ENCODE measurements at regions not wholly inside any gene's neighbourhood (a gene's known extent, or its start where the extent isn't known, plus 50 kb on each side); places are given as distances from the start of the nearest gene placed in this dataset.
"Not testable (repeated sequence)": the region's sequence is repeated elsewhere in the genome, so short reads cannot be mapped to it uniquely, and the experiment has no call there.

DNA sequence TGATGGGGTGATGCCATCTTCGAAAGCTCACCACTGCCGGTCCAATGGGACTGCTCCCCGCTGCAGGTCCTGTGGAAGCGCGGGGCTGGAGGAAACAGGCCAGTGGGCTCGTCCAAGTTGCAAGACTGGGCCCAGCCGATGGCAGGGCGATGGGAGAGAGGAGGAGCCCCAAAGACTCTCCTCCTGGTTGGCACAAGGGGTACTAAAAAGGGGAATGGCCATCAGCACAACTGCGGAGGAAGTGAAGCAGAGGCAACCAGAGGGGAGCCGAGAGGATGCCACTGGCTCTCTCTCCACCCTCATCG lies 357.1 kb downstream of the SHANK2 start:
- Histone ChIP-seq H3K9ac (ENCODE audit: low read length) (no peak overlapping the region), H3K4me1 (ENCODE audit: control insufficient read depth, insufficient read depth, low read length) (peaks cover 2% of the 10 kb centered on the region), H3K36me3 (ENCODE audit: control insufficient read depth, insufficient read depth, low read length) (no peaks in the 10 kb centered on the region), H3K27ac (ENCODE audit: low read depth, low read length) (no peak overlapping the region), H3K27me3 (ENCODE audit: control insufficient read depth, insufficient read depth, low read length) (no peaks in the 10 kb centered on the region), H3K4me3 (ENCODE audit: low read length) (no peak overlapping the region)

DNA sequence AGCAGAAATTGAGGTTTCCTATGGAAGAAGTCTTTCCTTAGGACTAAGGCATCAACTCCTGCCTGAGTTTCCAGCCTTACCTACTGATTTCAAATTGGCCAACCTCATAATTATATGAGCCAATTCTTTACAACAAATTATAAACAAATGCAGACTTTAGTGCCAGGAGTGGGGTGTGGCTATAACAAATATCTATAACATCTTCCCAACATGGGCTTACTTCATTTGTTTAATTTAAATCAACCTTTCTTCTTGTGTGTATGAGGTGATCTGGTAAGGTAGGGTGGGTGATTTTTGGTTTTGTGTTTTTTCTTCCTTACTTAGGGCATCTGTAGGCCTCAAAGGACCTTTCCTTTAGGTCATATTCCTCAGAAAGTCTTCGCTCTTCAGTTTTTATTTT lies 354.9 kb downstream of the SHANK2 start:
- no peak overlapping the region for H3K4me3 ChIP-seq (ENCODE audit: low read length)
- no peak overlapping the region for H3K9ac ChIP-seq (ENCODE audit: low read length)
- H3K27me3 ChIP-seq (ENCODE audit: control insufficient read depth, insufficient read depth, low read length) = no peaks in the 10 kb centered on the region

DNA sequence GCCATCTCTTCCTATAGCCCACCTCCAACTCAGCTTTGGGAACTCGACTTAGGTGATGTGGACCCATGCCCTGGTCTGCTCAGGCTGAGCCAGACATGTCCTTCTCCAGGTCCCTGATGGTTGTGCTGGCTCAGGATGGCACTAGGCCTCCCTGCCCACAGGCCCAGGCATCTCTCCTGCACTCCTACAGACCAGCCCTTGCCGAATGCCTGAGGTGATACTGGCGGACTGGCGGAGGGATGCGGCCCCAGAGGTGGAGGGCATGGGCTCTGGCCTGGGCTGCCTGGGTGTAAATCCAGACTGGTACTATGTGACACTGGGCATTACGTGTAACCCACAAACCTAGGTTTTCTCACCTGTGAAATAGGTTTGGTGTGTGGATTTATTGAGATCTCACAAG lies 352.8 kb downstream of the SHANK2 start:
- Histone ChIP-seq H3K36me3 (ENCODE audit: control insufficient read depth, insufficient read depth, low read length) (no peaks in the 10 kb centered on the region), H3K4me1 (ENCODE audit: control insufficient read depth, insufficient read depth, low read length) (peaks cover 12% of the 10 kb centered on the region), H3K9ac (ENCODE audit: low read length) (no peak overlapping the region), H3K4me3 (ENCODE audit: low read length) (no peak overlapping the region), H3K27me3 (ENCODE audit: control insufficient read depth, insufficient read depth, low read length) (no peaks in the 10 kb centered on the region), H3K27ac (ENCODE audit: low read depth, low read length) (no peak overlapping the region)

More for the DNA sequence above, 354.9 kb downstream of the SHANK2 start:
- Histone ChIP-seq H3K4me1 (ENCODE audit: control insufficient read depth, insufficient read depth, low read length) (peaks cover 11% of the 10 kb centered on the region), H3K36me3 (ENCODE audit: control insufficient read depth, insufficient read depth, low read length) (no peaks in the 10 kb centered on the region), H3K27ac (ENCODE audit: low read depth, low read length) (no peak overlapping the region)

DNA sequence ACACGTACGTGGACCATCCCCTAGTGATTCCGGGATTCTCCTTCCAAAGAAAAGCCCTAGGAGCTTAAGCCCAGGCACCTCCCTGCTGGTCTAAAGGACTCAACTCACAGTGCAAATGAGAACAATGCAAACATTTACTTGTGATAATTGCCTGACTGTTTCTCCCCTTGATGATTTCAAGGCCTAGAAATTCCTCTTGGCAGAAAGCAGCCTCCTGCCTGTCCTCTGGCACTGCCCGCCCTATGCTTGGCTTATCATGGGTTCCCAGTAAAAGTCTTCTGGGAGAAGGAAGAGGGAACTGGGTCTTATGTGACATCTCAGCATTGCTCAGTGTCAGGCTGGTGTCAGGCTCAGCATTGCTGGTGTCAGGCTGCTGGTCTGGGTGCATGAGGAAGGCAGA lies 351.8 kb downstream of the SHANK2 start:
- Histone ChIP-seq H3K9ac (ENCODE audit: low read length) (no peak overlapping the region), H3K4me1 (ENCODE audit: control insufficient read depth, insufficient read depth, low read length) (peaks cover 12% of the 10 kb centered on the region), H3K27ac (ENCODE audit: low read depth, low read length) (peak overlapping the region; percentile 88), H3K27me3 (ENCODE audit: control insufficient read depth, insufficient read depth, low read length) (no peaks in the 10 kb centered on the region), H3K36me3 (ENCODE audit: control insufficient read depth, insufficient read depth, low read length) (no peaks in the 10 kb centered on the region), H3K4me3 (ENCODE audit: low read length) (no peak overlapping the region)

DNA sequence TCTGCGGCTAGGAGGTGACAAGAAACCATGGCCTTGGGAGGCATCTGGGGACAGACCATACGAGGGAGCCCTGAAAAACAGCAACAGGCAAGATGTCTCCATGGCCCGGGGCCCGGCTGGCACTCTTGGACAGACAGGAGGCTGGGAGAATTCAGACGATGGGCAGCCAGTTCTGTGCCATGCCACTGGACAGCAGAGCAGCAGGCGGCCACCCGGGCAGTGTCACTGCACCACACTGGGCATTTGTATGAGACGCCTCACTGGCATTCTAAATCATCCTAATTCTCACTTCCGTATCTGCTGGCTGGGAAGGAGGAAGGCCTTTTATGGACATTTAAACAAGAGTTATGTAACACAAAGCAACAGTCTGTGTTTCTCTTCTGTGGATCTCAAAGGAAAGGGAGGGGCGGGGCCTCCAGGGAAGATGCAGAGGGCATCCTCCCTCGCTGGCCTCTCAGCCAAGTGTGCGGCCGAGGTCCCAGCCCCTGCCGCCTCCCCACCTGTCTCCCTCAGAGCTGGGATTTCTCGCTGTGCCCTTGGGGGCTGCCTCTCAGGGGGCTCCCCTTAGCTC lies 350.3 kb downstream of the SHANK2 start:
- Histone ChIP-seq H3K27ac (ENCODE audit: low read depth, low read length) (peak overlapping the region; percentile 88), H3K36me3 (ENCODE audit: control insufficient read depth, insufficient read depth, low read length) (no peaks in the 10 kb centered on the region), H3K27me3 (ENCODE audit: control insufficient read depth, insufficient read depth, low read length) (no peaks in the 10 kb centered on the region), H3K4me1 (ENCODE audit: control insufficient read depth, insufficient read depth, low read length) (peaks cover 12% of the 10 kb centered on the region), H3K4me3 (ENCODE audit: low read length) (no peak overlapping the region), H3K9ac (ENCODE audit: low read length) (no peak overlapping the region)

DNA sequence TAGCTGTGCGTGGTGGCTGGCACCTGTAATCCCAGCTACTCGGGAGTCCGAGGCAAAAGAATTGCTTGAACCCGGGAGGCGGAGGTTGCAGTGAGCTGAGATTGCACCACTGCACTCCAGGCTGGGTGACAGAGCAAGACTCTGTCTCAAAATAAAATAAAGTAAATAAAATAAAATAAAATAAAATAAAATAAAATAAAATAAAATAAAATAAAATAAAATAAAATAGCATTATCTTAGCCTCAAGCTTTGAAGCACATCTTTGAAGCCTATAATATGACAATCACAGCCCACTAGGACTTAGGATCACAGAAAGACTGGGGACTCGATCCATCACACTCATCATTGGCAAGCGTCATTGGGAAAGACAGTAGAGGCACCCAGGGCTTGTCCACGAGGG lies 349.1 kb downstream of the SHANK2 start:
- H3K27ac ChIP-seq (ENCODE audit: low read depth, low read length); H3K36me3 ChIP-seq (ENCODE audit: control insufficient read depth, insufficient read depth, low read length); H3K4me3 ChIP-seq (ENCODE audit: low read length); H3K27me3 ChIP-seq (ENCODE audit: control insufficient read depth, insufficient read depth, low read length); H3K9ac ChIP-seq (ENCODE audit: low read length): not testable (repeated sequence)
- peaks cover 15% of the 10 kb centered on the region for H3K4me1 ChIP-seq (ENCODE audit: control insufficient read depth, insufficient read depth, low read length)

DNA sequence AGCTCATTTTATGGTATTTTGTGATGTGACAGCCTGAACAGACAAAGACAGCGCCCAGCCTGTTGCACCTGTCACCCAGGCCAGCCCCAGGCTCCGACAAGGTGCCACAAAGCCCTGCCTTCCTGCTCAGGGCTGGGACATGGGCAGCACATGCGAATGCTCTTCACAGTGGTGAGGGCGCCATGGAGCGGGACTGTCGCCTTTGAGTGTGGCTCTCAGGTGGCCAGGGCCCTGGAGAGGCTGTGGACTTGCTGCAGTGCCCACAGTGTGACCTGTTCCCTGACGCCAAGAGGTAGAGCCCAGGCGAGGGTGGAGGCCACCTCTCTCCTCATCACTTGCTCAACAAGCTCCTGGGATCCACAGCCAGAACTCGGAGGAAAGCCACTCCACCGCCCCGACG lies 346.3 kb downstream of the SHANK2 start:
- Histone ChIP-seq H3K27me3 (ENCODE audit: control insufficient read depth, insufficient read depth, low read length) (no peaks in the 10 kb centered on the region), H3K4me1 (ENCODE audit: control insufficient read depth, insufficient read depth, low read length) (peaks cover 13% of the 10 kb centered on the region), H3K36me3 (ENCODE audit: control insufficient read depth, insufficient read depth, low read length) (no peaks in the 10 kb centered on the region)

DNA sequence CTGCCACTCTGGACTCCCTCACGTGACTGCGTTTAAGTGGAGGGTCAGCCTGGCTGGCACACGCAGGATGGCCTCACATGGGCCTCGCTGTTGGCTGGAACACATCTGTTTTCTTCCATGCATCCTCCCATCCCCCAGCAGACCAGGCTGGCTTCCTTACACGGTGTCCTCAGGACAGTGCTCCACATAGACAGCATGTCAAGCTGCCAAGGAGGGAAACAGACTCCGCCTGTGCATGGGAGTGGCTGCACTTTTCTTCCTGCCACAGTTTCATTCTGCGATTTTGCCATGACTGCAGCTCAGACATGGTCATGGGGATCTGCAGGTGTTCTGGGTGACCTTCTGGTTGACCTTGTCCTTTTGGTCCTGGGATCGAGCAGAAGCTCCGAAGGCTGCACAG lies 344.2 kb downstream of the SHANK2 start:
- Histone ChIP-seq H3K4me3 (ENCODE audit: low read length) (peak overlapping the region; percentile 39), H3K9ac (ENCODE audit: low read length) (no peak overlapping the region), H3K27ac (ENCODE audit: low read depth, low read length) (peak overlapping the region; percentile 72), H3K4me1 (ENCODE audit: control insufficient read depth, insufficient read depth, low read length) (peaks cover 8% of the 10 kb centered on the region), H3K36me3 (ENCODE audit: control insufficient read depth, insufficient read depth, low read length) (no peaks in the 10 kb centered on the region), H3K27me3 (ENCODE audit: control insufficient read depth, insufficient read depth, low read length) (no peaks in the 10 kb centered on the region)

More for the DNA sequence above, 346.3 kb downstream of the SHANK2 start:
- Histone ChIP-seq H3K27ac (ENCODE audit: low read depth, low read length) (no peak overlapping the region), H3K4me3 (ENCODE audit: low read length) (no peak overlapping the region), H3K9ac (ENCODE audit: low read length) (no peak overlapping the region)

DNA sequence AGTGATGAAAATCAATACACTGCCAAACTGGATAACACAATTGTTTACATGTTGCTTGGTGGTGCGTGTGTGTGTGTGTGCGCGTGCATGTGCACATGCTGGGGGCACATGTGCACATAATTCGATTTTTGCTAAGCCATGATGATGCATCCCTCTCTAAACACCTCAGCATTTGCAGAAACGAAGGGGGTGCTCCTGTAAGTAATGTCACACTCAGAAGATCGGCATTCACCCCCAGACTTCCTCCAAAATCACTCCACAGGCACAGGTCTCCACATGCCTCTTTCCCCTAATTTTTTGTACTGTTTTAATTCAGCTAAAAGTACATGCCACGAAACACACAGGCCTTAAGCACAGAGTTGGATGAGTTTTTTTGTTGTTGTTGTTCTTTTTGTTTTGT lies 341.5 kb downstream of the SHANK2 start:
- no peaks in the 10 kb centered on the region for H3K27me3 ChIP-seq (ENCODE audit: control insufficient read depth, insufficient read depth, low read length)
- H3K9ac ChIP-seq (ENCODE audit: low read length) = no peak overlapping the region
- no peak overlapping the region for H3K27ac ChIP-seq (ENCODE audit: low read depth, low read length)
- no peaks in the 10 kb centered on the region for H3K36me3 ChIP-seq (ENCODE audit: control insufficient read depth, insufficient read depth, low read length)
- H3K4me1 ChIP-seq (ENCODE audit: control insufficient read depth, insufficient read depth, low read length) = peaks cover 19% of the 10 kb centered on the region
- H3K4me3 ChIP-seq (ENCODE audit: low read length) = no peak overlapping the region

DNA sequence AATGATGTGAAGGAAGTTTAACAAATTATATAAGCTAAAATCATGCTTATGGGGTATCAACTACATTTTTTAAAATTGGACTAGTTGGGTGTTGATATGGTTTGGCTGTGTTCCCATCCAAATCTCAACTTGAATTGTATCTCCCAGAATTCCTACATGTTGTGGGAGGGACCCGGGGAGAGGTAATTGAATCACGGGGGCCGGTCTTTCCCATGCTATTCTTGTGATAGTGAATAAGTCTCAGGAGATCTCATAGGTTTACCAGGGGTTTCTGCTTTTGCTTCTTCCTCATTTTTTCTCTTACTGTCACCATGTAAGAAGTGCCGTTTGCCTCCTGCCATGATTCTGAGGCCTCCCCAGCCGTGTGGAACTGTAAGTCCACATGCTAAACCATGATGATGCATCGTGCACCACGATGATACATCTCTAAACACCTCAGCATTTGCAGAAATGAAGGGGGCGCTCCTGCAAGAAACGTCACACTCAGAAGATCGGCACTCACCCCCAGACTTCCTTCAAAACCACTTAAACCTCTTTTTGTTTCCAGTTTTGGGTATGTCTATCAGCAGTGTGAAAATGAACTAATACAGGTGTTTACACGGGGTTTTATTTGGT lies 340.0 kb downstream of the SHANK2 start:
- Histone ChIP-seq H3K27me3 (ENCODE audit: control insufficient read depth, insufficient read depth, low read length) (no peaks in the 10 kb centered on the region), H3K27ac (ENCODE audit: low read depth, low read length) (peak overlapping the region; percentile 95), H3K36me3 (ENCODE audit: control insufficient read depth, insufficient read depth, low read length) (no peaks in the 10 kb centered on the region), H3K9ac (ENCODE audit: low read length) (no peak overlapping the region), H3K4me3 (ENCODE audit: low read length) (no peak overlapping the region), H3K4me1 (ENCODE audit: control insufficient read depth, insufficient read depth, low read length) (peaks cover 19% of the 10 kb centered on the region)

DNA sequence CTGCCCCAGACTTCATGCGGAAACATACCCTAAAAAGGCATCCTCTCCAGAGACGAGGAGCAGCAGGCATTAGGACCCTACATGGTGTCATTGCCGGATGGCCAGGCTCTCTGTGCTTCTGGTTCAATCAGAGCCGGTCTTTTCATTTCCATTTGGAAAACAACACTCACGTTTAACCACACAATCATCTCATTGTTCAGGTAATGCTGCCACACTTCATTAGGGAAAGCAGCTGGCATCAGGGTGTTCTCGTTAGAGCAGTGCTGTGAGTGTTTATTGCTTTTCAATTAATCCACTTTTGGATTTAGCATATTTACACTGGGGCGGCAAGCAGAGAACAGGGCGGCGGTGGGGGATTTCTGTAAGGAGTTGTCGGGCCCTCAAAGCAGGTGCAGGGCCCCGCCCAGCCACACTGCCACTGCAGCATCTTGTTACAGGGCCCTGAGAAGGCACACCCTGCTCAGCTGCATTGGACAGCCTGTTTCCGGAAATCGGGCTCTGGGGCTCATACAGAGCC lies 338.6 kb downstream of the SHANK2 start:
- peak overlapping the region; percentile 95 for H3K27ac ChIP-seq (ENCODE audit: low read depth, low read length)
- H3K36me3 ChIP-seq (ENCODE audit: control insufficient read depth, insufficient read depth, low read length) = no peaks in the 10 kb centered on the region
- peak overlapping the region; percentile 41 for H3K4me3 ChIP-seq (ENCODE audit: low read length)
- peaks cover 13% of the 10 kb centered on the region for H3K4me1 ChIP-seq (ENCODE audit: control insufficient read depth, insufficient read depth, low read length)
- H3K27me3 ChIP-seq (ENCODE audit: control insufficient read depth, insufficient read depth, low read length) = no peaks in the 10 kb centered on the region
- H3K9ac ChIP-seq (ENCODE audit: low read length) = no peak overlapping the region

DNA sequence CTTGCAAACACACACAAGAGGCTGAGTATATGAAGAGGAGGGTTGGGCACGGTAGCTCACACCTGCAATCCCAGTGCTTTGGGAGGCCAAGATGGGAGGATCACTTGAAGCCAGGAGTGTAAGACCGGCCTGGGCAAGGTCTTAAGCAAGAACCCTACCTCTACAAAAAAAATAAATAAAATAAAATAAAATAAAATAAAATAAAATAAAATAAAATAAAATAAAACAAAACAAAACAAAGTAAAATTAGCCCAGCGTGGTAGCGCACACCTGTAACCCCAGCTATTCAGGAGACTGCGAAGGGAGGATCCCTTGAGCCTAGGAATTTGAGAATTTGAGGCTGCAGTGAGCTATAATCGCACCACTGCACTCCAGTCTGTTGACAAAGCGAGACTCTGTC lies 337.9 kb downstream of the SHANK2 start:
- H3K27ac ChIP-seq (ENCODE audit: low read depth, low read length) = peak overlapping the region; percentile 95
- H3K4me3 ChIP-seq (ENCODE audit: low read length) = no peak overlapping the region
- no peaks in the 10 kb centered on the region for H3K36me3 ChIP-seq (ENCODE audit: control insufficient read depth, insufficient read depth, low read length)
- no peak overlapping the region for H3K9ac ChIP-seq (ENCODE audit: low read length)
- no peaks in the 10 kb centered on the region for H3K27me3 ChIP-seq (ENCODE audit: control insufficient read depth, insufficient read depth, low read length)
- peaks cover 13% of the 10 kb centered on the region for H3K4me1 ChIP-seq (ENCODE audit: control insufficient read depth, insufficient read depth, low read length)

Data from rectal smooth muscle tissue (tissue), 1 donor.